ENCODE measurements at regions not wholly inside any gene's neighbourhood (a gene's known extent, or its start where the extent isn't known, plus 50 kb on each side); places are given as distances from the start of the nearest gene placed in this dataset.

GRCh38 chr15:97140216-97140615, 809.7 kb downstream of the NR2F2 start:
- POLR2A ChIA-PET: no interaction called here

GRCh38 chr15:97141360-97141759, 810.9 kb downstream of the NR2F2 start:
- Histone ChIP-seq H3K36me3 (ENCODE audit: control insufficient read depth in 2 of 2, insufficient read depth in 1 of 2, low read length in 2 of 2) (no peaks in the 10 kb centered on the region), H3K4me1 (ENCODE audit: control insufficient read depth, insufficient read depth, low read length) (no peaks in the 10 kb centered on the region), H3K4me3 (ENCODE audit: low read depth, low read length) (no peak overlapping the region), H3K27ac (ENCODE audit: extremely low read depth, low read depth, low read length) (no peak overlapping the region), H3K9me3 (ENCODE audit: control insufficient read depth, insufficient read depth, low read depth, low read length) (0 out of 2 replicates have a peak, but pooled peaks cover 2% of the 10 kb centered on the region)
- ChIA-PET CTCF (no interaction called here), POLR2A (no interaction called here)
- no peak for TF ChIP-seq ZNF133 (tag by site-specific recombination; IDR thresholded peaks at IDR 0.05)
- TF ChIP-seq ZNF138 (tag by site-specific recombination; IDR thresholded peaks at IDR 0.05; ENCODE audit: borderline replicate concordance): no peak
- no peak for TF ChIP-seq ZNF645 (tag by site-specific recombination; IDR thresholded peaks at IDR 0.05)
- no peak for TF ChIP-seq ZNF513 (tag by site-specific recombination; IDR thresholded peaks at IDR 0.05)
- TF ChIP-seq ZNF677 (tag by site-specific recombination; IDR thresholded peaks at IDR 0.05): no peak
- no peak for TF ChIP-seq ZSCAN16 (tag by site-specific recombination; IDR thresholded peaks at IDR 0.05)
- TF ChIP-seq ZNF335 (tag by site-specific recombination; conservative IDR thresholded peaks at IDR 0.05): no peak
- no peak for TF ChIP-seq AEBP2 (tag by site-specific recombination; IDR thresholded peaks at IDR 0.05; ENCODE audit: borderline replicate concordance)
- no peak for TF ChIP-seq ZNF155 (tag by site-specific recombination; IDR thresholded peaks at IDR 0.05)
- TF ChIP-seq ZBTB26 (tag by site-specific recombination; optimal IDR thresholded peaks at IDR 0.05): no peak
- TF ChIP-seq REST (tag by site-specific recombination; IDR thresholded peaks at IDR 0.05): no peak
- TF ChIP-seq ZNF394 (tag by site-specific recombination; IDR thresholded peaks at IDR 0.05; ENCODE audit: borderline replicate concordance): no peak

More at GRCh38 chr15:97140216-97140615, 809.7 kb downstream of the NR2F2 start:
- no peak for TF ChIP-seq ZNF433 (tag by site-specific recombination; IDR thresholded peaks at IDR 0.05; ENCODE audit: low read depth)
- no peak for TF ChIP-seq HIC1 (tag by site-specific recombination; IDR thresholded peaks at IDR 0.05)
- TF ChIP-seq PRDM4 (tag by site-specific recombination; IDR thresholded peaks at IDR 0.05): no peak
- no peak for TF ChIP-seq ZNF221 (tag by site-specific recombination; IDR thresholded peaks at IDR 0.05; ENCODE audit: borderline replicate concordance)
- TF ChIP-seq ZNF169 (tag by site-specific recombination; IDR thresholded peaks at IDR 0.05): no peak
- H3K36me3 ChIP-seq (ENCODE audit: control insufficient read depth in 2 of 2, insufficient read depth in 1 of 2, low read length in 2 of 2): no peaks in the 10 kb centered on the region
- H3K4me1 ChIP-seq (ENCODE audit: control insufficient read depth, insufficient read depth, low read length): no peaks in the 10 kb centered on the region
- CTCF ChIA-PET: no interaction called here
- H3K27ac ChIP-seq (ENCODE audit: extremely low read depth, low read depth, low read length): no peak overlapping the region
- H3K4me3 ChIP-seq (ENCODE audit: low read depth, low read length): no peak overlapping the region
- H3K9me3 ChIP-seq (ENCODE audit: control insufficient read depth, insufficient read depth, low read depth, low read length): no peaks in the 10 kb centered on the region

All from HEK293 (cell line).